Thyroid gland (tissue), 4 donors: ENCODE measurements at regions not wholly inside any gene's neighbourhood (a gene's known extent, or its start where the extent isn't known, plus 50 kb on each side); places are given as distances from the start of the nearest gene placed in this dataset.

Experiments used
- CTCF ChIP-seq, 6 experiments: fragments of 200-600 bp in 3 of 6; fragments of 450-650 bp in 3 of 6; sonication (generic) in 3 of 6; IDR thresholded peaks; one replicate each; pipeline ENCODE4 v1.5.1; 2016 to 2019; ENCODE audit warnings: antibody characterized with exemption in 6 of 6, mild to moderate bottlenecking in 2 of 6, inconsistent platforms in 1 of 6, moderate library complexity in 1 of 6
- POLR2A ChIP-seq, 2 donors: fragments of 450-650 bp; IDR thresholded peaks; one replicate each; pipeline ENCODE4 v1.6.1; 2017; ENCODE audit warnings: antibody characterized with exemption in 2 of 2, mild to moderate bottlenecking in 2 of 2, moderate library complexity in 1 of 2

DNA sequence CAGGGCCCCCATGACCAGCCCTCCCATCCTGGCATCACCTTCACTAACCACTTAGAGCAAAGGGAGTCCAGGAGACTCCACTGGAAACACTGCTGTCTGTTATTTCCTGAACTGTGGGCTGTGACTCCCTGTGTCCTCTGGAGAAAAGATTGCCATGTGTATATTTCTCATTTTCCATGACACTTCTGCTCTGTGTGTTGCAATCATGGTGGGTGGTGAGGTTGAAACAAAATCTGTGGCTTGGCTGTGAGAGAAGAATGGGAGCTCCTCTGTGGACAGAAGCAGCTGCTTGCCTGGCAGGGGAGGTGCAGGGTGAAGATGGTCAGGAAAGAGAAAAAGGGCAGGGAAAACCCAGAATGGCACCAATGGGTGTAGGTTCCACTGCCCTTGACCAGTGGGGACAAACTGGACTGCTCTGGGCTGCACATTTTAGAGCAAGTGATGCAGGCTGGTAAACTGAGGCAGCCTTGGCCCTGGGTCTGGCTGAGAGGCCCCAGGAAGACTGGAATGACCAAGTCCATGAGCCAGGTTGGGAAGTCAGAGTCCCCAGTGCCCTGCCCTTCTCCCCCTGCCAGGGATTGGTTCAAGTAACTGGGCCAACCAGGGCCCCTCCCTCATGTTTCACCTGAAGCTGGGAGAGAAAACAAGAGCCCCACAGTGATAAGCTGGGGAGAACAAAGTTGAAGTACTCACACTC is 314.3 kb downstream of the C16orf95 start:
- TF ChIP-seq POLR2A (IDR thresholded peaks at IDR 0.05) (no peak), CTCF (IDR thresholded peaks at IDR 0.05) (no peak)
